Thyroid gland (tissue), 4 donors: ENCODE measurements at regions not wholly inside any gene's neighbourhood (a gene's known extent, or its start where the extent isn't known, plus 50 kb on each side); places are given as distances from the start of the nearest gene placed in this dataset.

Experiments
- CTCF ChIP-seq, 6 experiments: fragments of 200-600 bp in 3 of 6; fragments of 450-650 bp in 3 of 6; sonication (generic) in 3 of 6; IDR thresholded peaks; one replicate each; pipeline ENCODE4 v1.5.1; 2016 to 2019; ENCODE audit warnings: antibody characterized with exemption in 6 of 6, mild to moderate bottlenecking in 2 of 6, inconsistent platforms in 1 of 6, moderate library complexity in 1 of 6
- POLR2A ChIP-seq, 2 donors: fragments of 450-650 bp; IDR thresholded peaks; one replicate each; pipeline ENCODE4 v1.6.1; 2017; ENCODE audit warnings: antibody characterized with exemption in 2 of 2, mild to moderate bottlenecking in 2 of 2, moderate library complexity in 1 of 2

DNA sequence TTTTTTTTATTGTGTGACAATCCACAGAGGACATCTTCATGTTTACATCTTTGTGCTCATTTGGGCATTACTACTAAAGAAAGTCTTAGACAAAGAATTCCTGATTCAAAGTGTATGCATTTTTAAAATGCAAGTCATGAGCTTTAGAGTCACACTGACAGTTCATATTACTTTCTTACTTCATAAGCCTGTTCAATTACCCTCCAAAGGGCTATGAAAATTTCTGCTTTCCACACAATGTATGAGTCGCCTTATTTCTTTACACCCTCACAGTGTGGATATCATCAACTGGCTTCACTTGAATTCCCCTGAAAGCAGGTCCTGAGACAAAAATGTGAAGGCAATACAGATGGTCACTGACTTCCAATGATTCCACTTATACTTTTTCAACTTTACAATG is 280.4 kb upstream of the PTGER4 start:
- TF ChIP-seq CTCF (IDR thresholded peaks at IDR 0.05) (no peak), POLR2A (IDR thresholded peaks at IDR 0.05) (no peak)
